ENCODE measurements at regions not wholly inside any gene's neighbourhood (a gene's known extent, or its start where the extent isn't known, plus 50 kb on each side); places are given as distances from the start of the nearest gene placed in this dataset.

DNA sequence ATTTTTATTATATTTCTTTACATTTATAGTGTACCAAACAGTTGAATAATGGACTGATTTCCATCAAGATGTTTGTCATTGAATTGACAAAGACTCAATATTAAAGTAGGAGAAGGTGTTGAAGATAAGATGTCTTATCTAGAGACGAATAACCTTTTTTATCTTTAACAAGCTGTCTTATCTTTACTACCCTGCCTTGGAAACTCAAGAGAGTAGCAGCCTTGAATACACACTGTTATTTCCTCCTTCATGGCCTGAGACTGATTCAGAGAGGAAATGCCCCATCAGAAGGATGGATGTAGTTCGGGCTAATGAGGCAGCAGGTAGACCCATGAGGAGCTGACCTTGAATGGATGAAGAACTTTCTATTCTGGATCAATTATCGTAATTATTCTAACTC is 365.1 kb upstream of the SEMA6D start:
- TF ChIP-seq, protein P1, sequence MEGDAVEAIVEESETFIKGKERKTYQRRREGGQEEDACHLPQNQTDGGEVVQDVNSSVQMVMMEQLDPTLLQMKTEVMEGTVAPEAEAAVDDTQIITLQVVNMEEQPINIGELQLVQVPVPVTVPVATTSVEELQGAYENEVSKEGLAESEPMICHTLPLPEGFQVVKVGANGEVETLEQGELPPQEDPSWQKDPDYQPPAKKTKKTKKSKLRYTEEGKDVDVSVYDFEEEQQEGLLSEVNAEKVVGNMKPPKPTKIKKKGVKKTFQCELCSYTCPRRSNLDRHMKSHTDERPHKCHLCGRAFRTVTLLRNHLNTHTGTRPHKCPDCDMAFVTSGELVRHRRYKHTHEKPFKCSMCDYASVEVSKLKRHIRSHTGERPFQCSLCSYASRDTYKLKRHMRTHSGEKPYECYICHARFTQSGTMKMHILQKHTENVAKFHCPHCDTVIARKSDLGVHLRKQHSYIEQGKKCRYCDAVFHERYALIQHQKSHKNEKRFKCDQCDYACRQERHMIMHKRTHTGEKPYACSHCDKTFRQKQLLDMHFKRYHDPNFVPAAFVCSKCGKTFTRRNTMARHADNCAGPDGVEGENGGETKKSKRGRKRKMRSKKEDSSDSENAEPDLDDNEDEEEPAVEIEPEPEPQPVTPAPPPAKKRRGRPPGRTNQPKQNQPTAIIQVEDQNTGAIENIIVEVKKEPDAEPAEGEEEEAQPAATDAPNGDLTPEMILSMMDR (IDR thresholded peaks at IDR 0.05; ENCODE audit: unreplicated experiment), result no peak
- DNase-seq (ENCODE audit: low spot score, unreplicated experiment), result no peak
- no peak overlapping the region for H3K4me3 Mint-ChIP-seq (ENCODE audit: low read depth)
- H3K9me3 Mint-ChIP-seq (ENCODE audit: low read depth), result no peaks in the 10 kb centered on the region
- H3K4me1 Mint-ChIP-seq (ENCODE audit: low read depth), result no peaks in the 10 kb centered on the region
- H3K27ac Mint-ChIP-seq, result no peak overlapping the region
- peaks cover 46% of the 10 kb centered on the region for H3K27me3 Mint-ChIP-seq
- H3K36me3 Mint-ChIP-seq (ENCODE audit: insufficient read depth), result no peaks in the 10 kb centered on the region

DNA sequence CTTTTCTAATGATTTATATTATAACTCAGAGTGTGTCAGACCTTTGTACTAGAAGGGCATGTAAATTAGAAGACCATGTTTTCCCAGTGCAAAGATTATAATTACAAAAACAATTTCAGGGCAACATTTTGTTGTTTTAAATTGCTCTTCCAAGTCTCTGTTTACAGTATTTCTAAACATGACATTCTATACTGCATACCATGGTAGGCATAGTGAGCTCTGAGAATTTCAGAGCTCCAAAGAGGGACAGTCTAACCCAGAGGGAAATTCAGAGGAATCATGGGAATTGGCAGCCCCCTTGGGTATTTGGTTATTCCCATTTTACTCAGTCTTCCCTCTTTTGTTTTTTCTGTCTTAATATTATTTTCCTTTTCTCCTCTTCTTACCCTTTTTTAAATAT is 361.5 kb upstream of the SEMA6D start:
- peaks cover 3% of the 10 kb centered on the region for H3K4me1 Mint-ChIP-seq (ENCODE audit: low read depth)
- no peaks in the 10 kb centered on the region for H3K9me3 Mint-ChIP-seq (ENCODE audit: low read depth)
- H3K36me3 Mint-ChIP-seq (ENCODE audit: insufficient read depth), result no peaks in the 10 kb centered on the region
- no peak for DNase-seq (ENCODE audit: low spot score, unreplicated experiment)
- no peak overlapping the region for H3K27ac Mint-ChIP-seq
- TF ChIP-seq, protein P1 (IDR thresholded peaks at IDR 0.05; ENCODE audit: unreplicated experiment), result no peak
- no peak overlapping the region for H3K4me3 Mint-ChIP-seq (ENCODE audit: low read depth)
- peaks cover 46% of the 10 kb centered on the region for H3K27me3 Mint-ChIP-seq

DNA sequence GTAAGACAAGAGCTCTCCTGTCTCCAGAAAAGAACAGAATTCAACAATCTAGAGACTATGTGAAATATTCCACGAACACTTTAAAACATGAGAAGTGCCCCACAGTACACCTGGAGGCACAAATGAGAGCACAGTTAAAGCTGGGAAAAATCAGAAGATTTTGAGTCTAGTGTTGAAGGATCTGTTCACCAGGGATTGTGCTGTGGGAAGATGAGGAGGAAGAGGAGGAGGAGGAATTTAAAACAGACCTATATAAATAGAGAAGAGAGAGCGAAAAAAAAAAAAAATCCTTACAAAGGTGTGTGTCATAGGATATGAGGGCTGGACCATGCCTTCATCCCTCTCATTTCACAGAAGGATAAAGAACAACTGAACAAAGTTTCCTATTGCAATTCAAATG is 361.0 kb upstream of the SEMA6D start:
- H3K27me3 Mint-ChIP-seq, result peaks cover 47% of the 10 kb centered on the region
- TF ChIP-seq, protein P1 (IDR thresholded peaks at IDR 0.05; ENCODE audit: unreplicated experiment), result no peak
- H3K27ac Mint-ChIP-seq, result no peak overlapping the region
- no peaks in the 10 kb centered on the region for H3K36me3 Mint-ChIP-seq (ENCODE audit: insufficient read depth)
- peaks cover 3% of the 10 kb centered on the region for H3K4me1 Mint-ChIP-seq (ENCODE audit: low read depth)
- DNase-seq (ENCODE audit: low spot score, unreplicated experiment), result no peak
- no peaks in the 10 kb centered on the region for H3K9me3 Mint-ChIP-seq (ENCODE audit: low read depth)
- no peak overlapping the region for H3K4me3 Mint-ChIP-seq (ENCODE audit: low read depth)

DNA sequence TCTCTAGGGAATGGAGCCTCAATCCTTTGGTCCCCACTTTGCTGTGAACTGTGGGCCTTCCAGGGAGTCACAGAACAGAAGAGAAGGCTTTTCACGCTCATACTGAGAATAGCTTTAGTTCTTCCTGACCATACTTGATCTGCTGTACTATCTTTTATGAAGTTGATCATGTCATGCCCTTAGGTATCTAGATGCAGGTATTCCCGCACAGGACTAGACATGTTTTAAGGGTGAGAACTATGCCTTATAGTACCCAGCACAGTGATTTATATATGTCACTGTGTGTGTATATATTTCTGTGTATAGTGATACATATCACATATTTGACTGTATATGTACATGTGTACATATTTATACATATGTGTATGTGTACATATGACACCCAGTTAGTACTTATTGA is 358.4 kb upstream of the SEMA6D start:
- Mint-ChIP-seq H3K4me3 (ENCODE audit: low read depth) (no peak overlapping the region), H3K27me3 (peaks cover 55% of the 10 kb centered on the region), H3K9me3 (ENCODE audit: low read depth) (no peaks in the 10 kb centered on the region), H3K4me1 (ENCODE audit: low read depth) (peaks cover 3% of the 10 kb centered on the region), H3K36me3 (ENCODE audit: insufficient read depth) (no peaks in the 10 kb centered on the region), H3K27ac (no peak overlapping the region)
- TF ChIP-seq, protein P1 (IDR thresholded peaks at IDR 0.05; ENCODE audit: unreplicated experiment), result no peak
- DNase-seq (ENCODE audit: low spot score, unreplicated experiment), result no peak

DNA sequence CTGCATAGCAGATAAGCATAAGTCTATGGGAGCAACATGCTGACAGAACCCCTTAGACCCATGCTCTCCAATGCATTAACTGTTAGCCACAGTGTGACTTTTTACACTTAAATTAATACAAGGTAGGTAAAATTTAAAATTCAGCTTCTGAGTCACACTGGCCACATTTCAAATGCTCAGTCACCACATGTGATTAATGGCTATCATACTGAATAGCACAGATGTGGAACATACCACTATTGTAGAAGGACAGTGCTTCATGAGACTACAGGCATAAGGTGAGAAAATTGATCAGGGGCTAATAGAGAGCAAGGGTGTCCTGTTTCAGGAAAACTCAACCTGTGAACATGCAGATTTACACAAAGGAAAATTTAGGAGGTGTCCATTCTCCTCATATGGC is 357.0 kb upstream of the SEMA6D start:
- Mint-ChIP-seq H3K27me3 (peaks cover 46% of the 10 kb centered on the region), H3K4me1 (ENCODE audit: low read depth) (peaks cover 3% of the 10 kb centered on the region), H3K36me3 (ENCODE audit: insufficient read depth) (no peaks in the 10 kb centered on the region), H3K27ac (no peak overlapping the region), H3K4me3 (ENCODE audit: low read depth) (no peak overlapping the region), H3K9me3 (ENCODE audit: low read depth) (no peaks in the 10 kb centered on the region)
- no peak for DNase-seq (ENCODE audit: low spot score, unreplicated experiment)
- TF ChIP-seq, protein P1 (IDR thresholded peaks at IDR 0.05; ENCODE audit: unreplicated experiment), result no peak

Data from progenitor cell of endocrine pancreas (in vitro differentiated cells).